ENCODE measurements at regions not wholly inside any gene's neighbourhood (a gene's known extent, or its start where the extent isn't known, plus 50 kb on each side); places are given as distances from the start of the nearest gene placed in this dataset.
"Not testable (repeated sequence)": the region's sequence is repeated elsewhere in the genome, so short reads cannot be mapped to it uniquely, and the experiment has no call there.

DNA sequence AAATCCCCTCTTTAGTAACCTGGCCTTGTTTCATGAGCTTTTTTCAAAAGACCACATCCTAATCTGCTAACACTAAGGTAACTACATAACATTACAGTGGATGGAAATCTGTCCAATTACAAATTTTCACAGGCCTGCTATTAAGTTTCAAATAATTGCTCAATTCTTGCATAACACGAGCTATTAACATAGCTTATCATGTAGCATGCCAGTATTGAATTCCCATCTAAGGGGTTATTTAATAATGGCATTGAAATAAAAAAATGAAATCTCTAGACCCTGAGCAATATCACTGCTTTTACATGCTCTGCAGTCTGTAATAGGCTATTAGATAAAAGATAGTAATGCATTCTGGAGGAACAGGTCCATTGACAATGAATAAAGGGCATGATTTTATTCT is 748.3 kb upstream of the NECTIN3 start:
- H3K9me3 Mint-ChIP-seq = peaks cover 8% of the 10 kb centered on the region
- H3K9me3 ChIP-seq (ENCODE audit: control insufficient read depth, low read length) = peaks cover 23% of the 10 kb centered on the region
- no peaks in the 10 kb centered on the region for H3K27me3 ChIP-seq (ENCODE audit: control insufficient read depth, insufficient read depth, low read length, poor library complexity, severe bottlenecking)
- no peak overlapping the region for H3K4me3 Mint-ChIP-seq
- H3K27me3 Mint-ChIP-seq (ENCODE audit: insufficient read depth) = peaks cover 36% of the 10 kb centered on the region
- no peak for DNase-seq
- H3K4me1 ChIP-seq (ENCODE audit: control insufficient read depth, insufficient read depth, low read length) = peaks cover under 1% of the 10 kb centered on the region
- H3K27ac Mint-ChIP-seq = no peak overlapping the region
- H3K36me3 Mint-ChIP-seq (ENCODE audit: low read depth) = no peaks in the 10 kb centered on the region
- no peak overlapping the region for H3K27ac ChIP-seq (ENCODE audit: low read depth, low read length)
- TF ChIP-seq, protein P1, sequence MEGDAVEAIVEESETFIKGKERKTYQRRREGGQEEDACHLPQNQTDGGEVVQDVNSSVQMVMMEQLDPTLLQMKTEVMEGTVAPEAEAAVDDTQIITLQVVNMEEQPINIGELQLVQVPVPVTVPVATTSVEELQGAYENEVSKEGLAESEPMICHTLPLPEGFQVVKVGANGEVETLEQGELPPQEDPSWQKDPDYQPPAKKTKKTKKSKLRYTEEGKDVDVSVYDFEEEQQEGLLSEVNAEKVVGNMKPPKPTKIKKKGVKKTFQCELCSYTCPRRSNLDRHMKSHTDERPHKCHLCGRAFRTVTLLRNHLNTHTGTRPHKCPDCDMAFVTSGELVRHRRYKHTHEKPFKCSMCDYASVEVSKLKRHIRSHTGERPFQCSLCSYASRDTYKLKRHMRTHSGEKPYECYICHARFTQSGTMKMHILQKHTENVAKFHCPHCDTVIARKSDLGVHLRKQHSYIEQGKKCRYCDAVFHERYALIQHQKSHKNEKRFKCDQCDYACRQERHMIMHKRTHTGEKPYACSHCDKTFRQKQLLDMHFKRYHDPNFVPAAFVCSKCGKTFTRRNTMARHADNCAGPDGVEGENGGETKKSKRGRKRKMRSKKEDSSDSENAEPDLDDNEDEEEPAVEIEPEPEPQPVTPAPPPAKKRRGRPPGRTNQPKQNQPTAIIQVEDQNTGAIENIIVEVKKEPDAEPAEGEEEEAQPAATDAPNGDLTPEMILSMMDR (conservative IDR thresholded peaks at IDR 0.05) = no peak
- H3K9ac ChIP-seq (ENCODE audit: extremely low read depth, low read length, poor library complexity, severe bottlenecking) = no peak overlapping the region
- no peak overlapping the region for H3K4me3 ChIP-seq (ENCODE audit: low read length)
- WGBS, 2 experiments (ENCODE audit: insufficient coverage in 1 of 2, insufficient read length in 1 of 2) = 92% methylated on average over 1 of the region's 1 CpG; no CpG with 5 or more reads in 1 of the 2 experiments
- H3K4me1 Mint-ChIP-seq = no peaks in the 10 kb centered on the region
- no peaks in the 10 kb centered on the region for H3K36me3 ChIP-seq (ENCODE audit: control insufficient read depth, insufficient read depth, low read length)

DNA sequence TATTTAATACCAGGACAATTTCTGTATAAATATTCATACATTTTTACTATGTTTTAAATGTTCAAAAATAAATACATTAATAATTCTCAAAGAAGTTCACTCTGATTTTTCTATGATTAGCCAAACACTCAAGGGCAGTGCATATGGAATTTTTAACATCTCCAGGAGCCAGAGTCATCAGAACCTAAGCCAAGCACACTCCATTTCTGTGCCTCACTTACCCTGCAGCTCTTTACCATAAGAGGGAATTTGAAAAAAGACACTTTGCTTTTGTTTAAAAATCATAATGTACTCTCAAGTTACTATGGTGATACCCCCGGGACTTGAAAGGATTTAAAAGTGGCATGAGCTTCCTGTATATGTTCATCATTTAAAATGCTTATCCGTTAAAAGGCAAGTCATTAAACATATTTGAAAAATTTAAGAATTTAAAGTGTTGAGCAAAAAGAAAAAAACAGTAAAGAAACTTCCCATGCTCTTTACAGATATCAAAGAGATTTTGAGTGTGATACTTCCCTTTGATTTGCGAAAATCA is 747.4 kb upstream of the NECTIN3 start:
- peaks cover 29% of the 10 kb centered on the region for H3K9me3 ChIP-seq (ENCODE audit: control insufficient read depth, low read length)
- no peak for DNase-seq
- no peak overlapping the region for H3K27ac ChIP-seq (ENCODE audit: low read depth, low read length)
- H3K4me1 ChIP-seq (ENCODE audit: control insufficient read depth, insufficient read depth, low read length) = no peaks in the 10 kb centered on the region
- H3K4me3 ChIP-seq (ENCODE audit: low read length) = no peak overlapping the region
- Mint-ChIP-seq H3K36me3 (ENCODE audit: low read depth) (no peaks in the 10 kb centered on the region), H3K9me3 (peaks cover 17% of the 10 kb centered on the region), H3K4me1 (no peaks in the 10 kb centered on the region), H3K27me3 (ENCODE audit: insufficient read depth) (peaks cover 31% of the 10 kb centered on the region), H3K4me3 (no peak overlapping the region), H3K27ac (no peak overlapping the region)
- TF ChIP-seq, protein P1 (conservative IDR thresholded peaks at IDR 0.05) = no peak
- H3K9ac ChIP-seq (ENCODE audit: extremely low read depth, low read length, poor library complexity, severe bottlenecking) = no peak overlapping the region
- no peaks in the 10 kb centered on the region for H3K36me3 ChIP-seq (ENCODE audit: control insufficient read depth, insufficient read depth, low read length)
- WGBS, 2 experiments (ENCODE audit: insufficient coverage in 1 of 2, insufficient read length in 1 of 2) = 96 to 100% methylated on average over 1 to 3 of the region's 3 CpGs
- no peaks in the 10 kb centered on the region for H3K27me3 ChIP-seq (ENCODE audit: control insufficient read depth, insufficient read depth, low read length, poor library complexity, severe bottlenecking)

GRCh38 chr3:110327870-110328269 is 743.7 kb upstream of the NECTIN3 start:
- Mint-ChIP-seq H3K27ac (no peak overlapping the region), H3K4me3 (no peak overlapping the region), H3K36me3 (ENCODE audit: low read depth) (no peaks in the 10 kb centered on the region), H3K4me1 (no peaks in the 10 kb centered on the region), H3K9me3 (peaks cover 49% of the 10 kb centered on the region), H3K27me3 (ENCODE audit: insufficient read depth) (peaks cover 9% of the 10 kb centered on the region)
- no peaks in the 10 kb centered on the region for H3K36me3 ChIP-seq (ENCODE audit: control insufficient read depth, insufficient read depth, low read length)
- no peaks in the 10 kb centered on the region for H3K27me3 ChIP-seq (ENCODE audit: control insufficient read depth, insufficient read depth, low read length, poor library complexity, severe bottlenecking)
- TF ChIP-seq, protein P1 (conservative IDR thresholded peaks at IDR 0.05) = no peak
- H3K4me3 ChIP-seq (ENCODE audit: low read length) = no peak overlapping the region
- no peak for DNase-seq
- 80 to 90% methylated on average over 1 to 2 of the region's 2 CpGs for WGBS, 2 experiments (ENCODE audit: insufficient coverage in 1 of 2, insufficient read length in 1 of 2)
- H3K9ac ChIP-seq (ENCODE audit: extremely low read depth, low read length, poor library complexity, severe bottlenecking) = no peak overlapping the region
- peaks cover 24% of the 10 kb centered on the region for H3K9me3 ChIP-seq (ENCODE audit: control insufficient read depth, low read length)
- H3K4me1 ChIP-seq (ENCODE audit: control insufficient read depth, insufficient read depth, low read length) = no peaks in the 10 kb centered on the region
- no peak overlapping the region for H3K27ac ChIP-seq (ENCODE audit: low read depth, low read length)

GRCh38 chr3:110331562-110331961 is 740.1 kb upstream of the NECTIN3 start:
- not testable (repeated sequence) for H3K4me3 ChIP-seq (ENCODE audit: low read length); H3K27ac Mint-ChIP-seq; H3K36me3 Mint-ChIP-seq (ENCODE audit: low read depth); DNase-seq; H3K27me3 ChIP-seq (ENCODE audit: control insufficient read depth, insufficient read depth, low read length, poor library complexity, severe bottlenecking); H3K27ac ChIP-seq (ENCODE audit: low read depth, low read length); H3K9ac ChIP-seq (ENCODE audit: extremely low read depth, low read length, poor library complexity, severe bottlenecking); H3K4me1 ChIP-seq (ENCODE audit: control insufficient read depth, insufficient read depth, low read length); H3K4me1 Mint-ChIP-seq; H3K27me3 Mint-ChIP-seq (ENCODE audit: insufficient read depth); H3K4me3 Mint-ChIP-seq; H3K36me3 ChIP-seq (ENCODE audit: control insufficient read depth, insufficient read depth, low read length)
- peaks cover 33% of the 10 kb centered on the region for H3K9me3 ChIP-seq (ENCODE audit: control insufficient read depth, low read length)
- peaks cover 60% of the 10 kb centered on the region for H3K9me3 Mint-ChIP-seq
- 71 to 89% methylated on average over 1 to 2 of the region's 2 CpGs for WGBS, 2 experiments (ENCODE audit: insufficient coverage in 1 of 2, insufficient read length in 1 of 2)

Measured in endodermal cell (in vitro differentiated cells).